Left renal pelvis (tissue), 4 donors: ENCODE measurements at regions not wholly inside any gene's neighbourhood (a gene's known extent, or its start where the extent isn't known, plus 50 kb on each side); places are given as distances from the start of the nearest gene placed in this dataset.
"Not testable (repeated sequence)": the region's sequence is repeated elsewhere in the genome, so short reads cannot be mapped to it uniquely, and the experiment has no call there.

Experiments
- DNase-seq, 4 donors: peaks; one replicate each; pipeline ENCODE4 v3.0.0-alpha.2; 2013; ENCODE audit warnings: low read depth in 4 of 4, low spot score in 3 of 4

DNA sequence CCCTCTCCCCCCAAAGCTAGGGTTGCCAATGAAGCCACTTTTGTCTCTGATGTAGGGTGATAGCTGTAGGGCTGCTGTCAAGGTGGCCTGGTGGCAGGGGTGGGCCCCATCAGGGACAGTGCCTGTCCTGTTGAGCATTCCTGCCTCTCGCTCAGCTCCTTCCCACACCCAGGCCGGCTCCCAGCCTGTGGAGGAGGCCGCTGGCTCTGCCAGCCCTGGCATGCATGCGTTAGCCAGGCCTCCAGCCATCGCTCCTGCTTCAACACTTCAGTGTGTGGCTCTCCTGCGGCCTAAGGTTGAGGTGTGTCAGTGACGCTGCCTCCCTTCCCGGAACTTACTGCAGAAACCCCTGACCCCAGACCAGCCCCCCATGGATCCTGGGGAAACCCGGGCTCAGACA is 194.5 kb downstream of the TBC1D2B start:
- not testable (repeated sequence) for DNase-seq

DNA sequence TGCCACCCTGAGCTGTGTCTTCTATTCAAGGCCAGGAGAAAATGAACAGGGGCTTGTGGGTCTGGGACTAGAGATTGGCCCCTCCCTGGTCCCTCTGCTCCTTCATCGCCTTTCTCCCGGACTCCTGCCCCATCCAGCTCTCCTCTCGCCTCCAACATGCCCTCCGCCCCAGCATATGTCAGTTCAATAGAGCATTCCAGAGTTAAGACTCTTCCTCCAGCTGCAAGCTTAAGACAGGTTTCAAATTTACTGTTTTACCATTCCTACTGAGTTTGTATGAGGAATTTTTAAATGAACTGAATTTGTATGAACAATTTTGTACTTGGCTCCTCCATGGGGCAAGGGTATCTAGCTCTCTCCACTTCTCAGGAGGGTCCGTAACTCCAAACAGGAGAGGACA is 195.6 kb downstream of the TBC1D2B start:
- DNase-seq = no peak

DNA sequence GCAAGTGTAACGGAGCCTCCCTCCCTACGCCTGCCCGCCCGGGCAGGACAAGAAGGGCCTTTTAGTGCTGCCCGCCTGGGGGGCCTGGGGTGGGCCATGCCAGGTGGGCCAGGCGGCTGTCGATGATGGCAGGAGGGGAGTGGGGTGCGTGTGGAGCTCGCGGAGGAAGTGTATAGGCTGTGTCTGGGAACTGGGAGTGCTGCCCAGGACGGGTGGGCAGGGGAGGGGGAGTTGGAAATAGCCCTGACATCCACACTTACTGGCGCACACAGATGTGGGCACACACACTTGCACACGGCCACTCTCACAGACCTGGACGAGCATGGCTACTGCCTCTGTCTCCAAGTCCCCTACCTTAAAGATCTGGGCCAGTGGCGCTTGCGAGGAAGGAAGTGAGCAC is 196.0 kb downstream of the TBC1D2B start:
- not testable (repeated sequence) for DNase-seq

DNA sequence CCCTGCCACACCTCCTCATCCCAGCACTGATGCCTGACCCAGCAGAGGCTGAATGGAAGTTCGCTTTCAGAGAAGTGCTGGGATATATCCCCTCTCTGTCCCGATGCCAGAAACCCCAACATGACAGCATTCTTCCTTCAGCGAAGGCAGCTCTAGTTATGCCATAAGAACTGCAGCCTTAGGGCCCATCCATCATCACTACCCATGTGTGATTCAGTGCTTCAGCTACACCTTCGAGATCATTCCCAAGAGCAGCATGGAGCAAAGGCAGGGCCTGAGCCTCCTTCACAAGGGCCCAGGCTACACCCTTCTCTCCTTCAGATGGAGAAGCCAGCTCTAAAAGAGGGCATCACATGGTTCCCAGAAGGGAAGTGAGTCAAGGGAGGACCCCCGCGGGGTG is 198.0 kb downstream of the TBC1D2B start:
- not testable (repeated sequence) for DNase-seq

DNA sequence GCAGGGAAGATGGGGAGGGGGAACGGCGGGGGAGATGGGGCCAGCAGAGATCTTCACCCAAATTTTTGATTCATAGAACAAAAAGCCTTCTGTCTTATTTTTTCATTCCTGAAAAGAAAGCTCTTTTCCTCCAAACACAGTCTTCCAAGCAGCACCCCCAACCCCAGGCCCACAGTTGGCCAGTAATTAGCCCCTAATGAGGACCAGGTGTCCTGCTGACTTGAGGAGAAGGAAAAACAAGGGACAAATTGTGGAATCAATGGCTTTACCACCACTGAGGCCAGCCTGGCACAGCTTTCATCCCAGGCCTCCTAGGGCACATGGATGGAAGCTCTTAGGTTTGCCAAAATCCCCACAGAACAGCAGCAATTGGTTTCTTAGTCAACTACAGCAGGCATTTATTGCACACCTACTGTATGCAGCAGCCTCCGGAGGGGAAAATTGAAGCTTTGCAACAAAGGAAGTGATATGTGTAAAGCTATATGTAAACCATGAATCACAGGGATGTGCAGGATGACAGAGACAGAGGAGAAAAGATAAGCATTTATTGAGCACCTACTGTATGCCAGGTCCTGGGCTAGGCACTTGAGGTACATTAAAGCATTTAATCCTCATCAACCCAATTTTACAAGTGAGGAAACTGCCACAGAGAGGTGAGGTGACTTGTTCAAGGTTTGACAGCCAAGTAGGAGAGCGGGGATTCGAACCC is 199.5 kb downstream of the TBC1D2B start:
- no peak for DNase-seq

DNA sequence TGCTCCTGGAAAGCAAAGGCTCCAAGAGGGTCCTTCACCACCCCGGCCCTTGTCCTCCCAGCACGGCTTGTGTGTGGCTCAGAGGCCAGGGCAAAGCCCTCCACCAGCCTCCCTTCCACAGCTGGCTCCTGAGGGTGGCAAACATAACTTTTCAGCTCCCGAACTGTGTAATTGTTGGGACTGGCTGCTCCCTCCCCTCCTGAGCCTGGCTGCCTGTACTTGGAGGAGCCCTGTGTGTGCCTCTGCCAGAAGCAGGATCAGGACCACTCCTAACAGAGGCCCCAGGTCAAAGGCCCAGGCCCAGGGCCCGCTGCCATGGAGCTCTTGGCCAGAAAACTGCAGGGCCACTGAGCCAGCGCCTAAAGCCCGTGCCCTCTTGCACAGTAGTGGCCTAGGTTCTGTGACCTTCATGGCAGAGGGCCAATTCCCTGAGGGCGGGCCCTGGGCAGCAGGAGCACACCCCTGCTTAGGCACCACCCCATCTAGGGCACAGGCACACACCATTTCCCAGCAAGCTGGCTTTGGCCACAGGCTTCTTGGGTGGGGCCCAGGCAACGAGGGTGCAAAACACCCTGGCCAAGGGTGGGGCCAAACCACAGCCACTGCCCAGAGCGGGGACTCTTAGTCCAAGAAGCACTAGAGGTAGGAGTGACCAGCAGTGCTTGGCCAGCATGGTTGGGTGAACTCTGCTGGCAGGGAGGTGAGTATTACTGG is 201.2 kb downstream of the TBC1D2B start:
- not testable (repeated sequence) for DNase-seq

DNA sequence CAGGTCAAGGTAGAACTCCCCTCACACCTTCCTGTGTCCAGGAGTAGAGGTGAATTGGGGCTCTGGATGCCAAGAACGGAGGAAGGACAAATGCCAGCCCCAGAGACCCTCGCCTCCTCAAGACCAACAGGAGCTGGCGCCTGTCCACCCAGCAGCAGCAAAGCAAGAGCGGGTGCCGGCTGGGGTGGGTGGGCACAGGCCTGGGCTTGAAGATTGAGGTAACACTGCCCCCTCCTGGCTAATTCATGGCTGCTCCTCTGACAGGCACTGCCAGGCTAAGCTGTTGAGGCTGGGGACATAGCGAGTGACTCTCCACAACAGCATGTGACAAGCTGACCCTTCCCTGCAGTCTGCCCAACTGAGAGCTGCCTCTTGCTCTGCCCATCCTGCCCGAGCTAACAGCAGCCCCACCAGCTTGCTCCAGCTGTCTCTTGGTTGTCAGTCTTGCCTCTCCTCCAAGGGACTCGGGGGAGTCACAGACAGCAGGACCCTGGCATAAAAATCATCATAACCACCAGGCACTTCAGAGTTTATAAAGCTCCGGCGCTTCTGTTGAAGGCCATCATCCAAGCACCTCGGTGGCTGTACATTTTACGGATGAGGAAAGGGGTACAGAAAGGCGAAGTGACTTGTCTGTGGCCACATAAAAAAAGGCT is 202.3 kb downstream of the TBC1D2B start:
- DNase-seq = peak in 1 of 4 donors; percentile 59

DNA sequence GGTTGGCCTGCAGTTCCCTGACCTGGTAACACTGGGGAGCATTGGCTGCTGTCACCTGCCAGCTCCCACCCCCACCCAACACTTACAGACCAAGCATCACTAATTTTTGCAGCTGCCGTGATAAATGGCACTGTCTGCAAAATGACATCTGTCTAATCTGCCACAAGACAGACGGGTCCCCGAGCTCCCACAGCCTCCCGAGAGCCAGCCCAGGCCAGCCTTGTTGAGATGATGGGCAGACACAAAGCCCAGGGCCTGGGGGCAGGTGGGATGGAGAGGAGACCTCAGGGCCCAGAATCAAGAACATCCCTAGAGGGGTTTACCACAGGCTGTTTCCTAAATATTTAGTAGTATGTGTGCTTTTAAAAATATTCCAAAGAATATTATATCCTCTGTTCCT is 203.4 kb downstream of the TBC1D2B start:
- no peak for DNase-seq

DNA sequence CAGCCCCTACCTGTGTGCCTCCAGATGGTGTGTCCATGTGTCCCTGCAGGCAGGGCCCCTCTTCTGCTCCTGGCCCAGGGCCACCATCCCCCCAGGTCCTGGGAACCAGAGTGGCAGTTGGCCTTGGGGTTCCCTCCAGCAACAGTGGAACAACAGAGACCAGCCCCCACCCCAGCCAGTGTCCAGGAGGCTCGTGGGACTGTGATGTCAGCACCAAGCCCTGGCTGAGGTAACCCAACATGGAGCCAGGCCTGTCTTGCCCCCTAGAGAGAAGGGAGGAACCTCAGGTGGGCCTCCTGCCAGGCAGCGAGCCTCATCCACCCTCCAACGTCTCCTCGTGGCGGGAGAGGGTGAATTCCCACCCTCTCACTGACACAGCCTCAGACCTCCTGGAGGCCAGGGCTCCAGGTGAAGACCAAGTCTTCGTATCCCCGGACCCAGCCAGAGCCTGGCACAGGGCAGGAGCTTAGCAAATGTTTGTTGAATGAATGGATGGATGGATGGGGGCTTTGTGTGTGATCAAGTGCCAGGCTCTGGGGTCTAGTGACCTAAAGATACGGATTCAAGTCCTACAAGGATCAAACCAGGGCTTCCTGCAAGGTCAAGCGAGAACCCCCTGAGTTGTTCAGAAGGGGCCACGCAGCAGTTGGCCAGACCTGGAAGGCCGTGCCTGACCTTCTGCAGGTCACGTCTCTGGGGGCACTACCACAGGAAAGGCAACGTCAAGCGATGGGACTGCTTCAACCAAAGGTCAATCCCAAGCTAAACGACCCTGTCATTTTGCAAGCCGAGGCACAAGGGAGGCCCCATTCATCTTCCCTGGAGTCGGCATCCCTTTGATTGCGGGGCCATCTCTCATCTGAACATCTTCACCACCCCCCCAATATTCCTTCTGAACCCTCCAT is 204.7 kb downstream of the TBC1D2B start:
- DNase-seq = not testable (repeated sequence)

DNA sequence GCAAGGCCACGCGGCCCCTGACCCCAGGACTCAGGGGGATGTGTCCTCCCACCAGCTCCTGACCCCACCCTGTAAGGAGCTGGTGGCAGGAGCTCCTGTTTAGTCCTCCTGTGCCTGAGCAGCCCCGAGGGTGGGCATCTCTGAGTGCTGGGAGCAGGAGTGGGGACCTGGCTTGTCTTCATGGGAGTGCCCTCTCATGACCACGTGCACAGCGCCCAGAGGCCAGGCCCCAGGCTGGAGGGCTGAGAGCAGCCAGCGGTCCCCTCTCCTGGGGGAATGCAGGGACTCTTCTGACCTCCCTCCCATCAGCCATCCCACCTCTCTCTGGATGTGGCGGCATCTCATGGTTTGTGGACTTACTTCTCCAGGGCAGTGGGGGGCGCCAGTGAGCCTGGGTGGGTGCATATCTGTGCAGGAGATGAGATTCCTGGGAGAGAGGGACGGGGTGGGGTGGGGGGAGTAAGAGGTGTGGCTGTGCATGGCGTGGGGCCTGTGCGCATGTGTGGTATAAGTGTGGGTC is 205.6 kb downstream of the TBC1D2B start:
- no peak for DNase-seq

DNA sequence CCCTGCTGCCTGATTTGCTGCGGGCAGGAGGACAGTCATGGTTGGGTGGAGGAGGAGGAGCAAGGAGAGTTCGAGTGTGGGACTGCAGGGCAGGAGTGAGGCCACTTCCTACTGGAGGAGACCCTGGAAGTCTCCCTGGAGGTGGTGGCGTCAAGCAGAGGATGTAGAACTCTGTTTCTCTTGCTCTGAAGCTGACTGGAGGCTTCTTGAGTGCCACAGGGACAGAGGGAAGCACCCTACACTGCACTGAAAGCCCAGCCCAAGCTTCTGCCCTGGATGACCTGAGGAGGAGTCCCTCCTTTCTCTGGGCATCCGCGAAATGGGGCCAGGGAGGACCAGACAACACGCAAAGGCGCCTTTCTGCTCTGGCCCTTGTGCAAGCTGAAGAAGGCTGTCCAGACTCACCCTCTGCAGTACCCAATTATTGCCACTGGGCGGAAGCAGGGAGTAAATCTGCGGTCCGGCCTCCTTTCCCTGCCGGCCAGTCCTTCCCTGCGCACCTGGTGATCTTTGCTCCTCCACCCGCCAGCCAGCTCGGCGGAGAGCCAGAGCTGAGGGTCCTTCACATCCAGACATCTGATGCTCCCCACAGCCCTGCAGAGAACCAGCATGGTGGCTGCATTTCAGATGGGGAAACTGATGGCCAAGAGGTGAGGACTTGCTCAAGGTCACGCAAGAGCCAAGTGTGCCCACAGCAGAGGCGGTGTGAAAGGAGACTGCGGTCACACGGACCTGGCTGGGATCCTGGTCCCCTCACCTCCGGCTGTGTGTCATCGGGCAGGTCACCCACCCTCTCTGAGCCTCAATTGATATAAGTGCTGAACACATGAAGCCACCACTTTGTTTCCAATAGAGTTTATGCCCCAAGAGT is 207.1 kb downstream of the TBC1D2B start:
- peak in 1 of 4 donors; percentile 50 for DNase-seq

DNA sequence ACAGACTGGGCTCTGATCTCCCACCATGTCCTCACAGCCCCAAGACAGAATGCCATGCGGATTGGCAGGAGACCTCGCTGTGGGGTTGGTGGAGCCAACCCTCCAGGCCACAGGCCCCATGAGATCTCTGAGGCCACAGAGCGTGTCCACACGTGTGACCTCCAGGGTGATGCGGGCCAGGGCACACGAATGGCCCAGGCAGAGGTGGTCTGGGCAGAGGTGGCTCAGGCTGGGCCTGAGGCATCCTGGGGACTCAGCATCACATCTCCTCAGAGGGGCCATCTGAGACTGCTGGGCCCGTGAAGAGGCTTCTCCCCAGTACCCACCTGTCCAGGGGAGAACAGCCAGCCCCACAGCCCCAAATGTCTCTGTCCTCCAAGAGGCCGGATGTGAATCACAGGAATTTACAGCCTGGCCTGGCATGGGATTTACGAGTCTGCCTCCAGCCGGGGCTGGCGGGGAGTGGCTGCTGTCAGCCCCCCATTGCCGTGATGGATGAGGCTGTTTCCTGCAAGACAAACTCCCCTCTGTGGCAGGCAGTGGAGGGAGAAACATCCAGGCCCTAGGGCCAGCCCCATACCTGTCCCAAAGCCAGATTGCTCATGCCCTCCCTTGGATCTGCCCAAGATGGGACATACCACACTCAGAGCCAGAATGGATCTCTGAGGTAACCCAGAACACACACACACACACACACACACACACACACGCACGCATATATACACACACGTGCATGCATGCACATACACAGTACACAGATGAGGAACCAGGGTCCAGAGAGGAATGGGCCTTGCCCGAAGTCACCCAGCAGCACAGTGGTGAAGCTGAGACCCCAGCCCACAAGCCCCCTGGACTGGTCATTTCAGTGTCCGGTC is 208.3 kb downstream of the TBC1D2B start:
- DNase-seq = no peak

DNA sequence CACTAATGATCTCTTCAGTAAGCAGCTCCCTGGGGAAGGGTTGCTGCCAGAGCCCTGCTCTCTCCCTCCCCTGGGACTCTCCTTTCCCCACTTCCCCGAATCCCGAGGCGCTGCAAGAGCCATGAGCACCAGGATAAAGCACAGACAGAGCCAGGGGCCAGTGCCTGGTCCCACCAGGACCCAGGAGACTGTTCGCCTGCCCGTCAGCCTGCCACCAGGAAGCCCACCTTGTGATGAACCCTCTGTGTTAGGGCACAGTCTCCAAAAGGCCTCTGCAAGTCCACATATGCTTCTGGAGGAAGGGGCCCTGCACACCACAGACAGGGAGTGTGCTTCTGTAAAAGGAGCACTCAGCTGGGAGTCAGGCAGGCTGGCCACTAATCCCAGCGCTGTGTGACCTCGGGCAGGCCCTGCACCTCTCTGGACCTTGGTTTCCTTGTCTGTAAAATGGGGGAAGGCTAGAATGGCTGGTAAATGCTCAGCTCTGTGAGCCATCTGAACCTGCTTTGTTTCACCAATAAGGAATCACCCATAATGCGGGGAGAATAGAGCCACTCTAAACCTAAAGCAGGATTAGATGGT is 209.4 kb downstream of the TBC1D2B start:
- DNase-seq = not testable (repeated sequence)

DNA sequence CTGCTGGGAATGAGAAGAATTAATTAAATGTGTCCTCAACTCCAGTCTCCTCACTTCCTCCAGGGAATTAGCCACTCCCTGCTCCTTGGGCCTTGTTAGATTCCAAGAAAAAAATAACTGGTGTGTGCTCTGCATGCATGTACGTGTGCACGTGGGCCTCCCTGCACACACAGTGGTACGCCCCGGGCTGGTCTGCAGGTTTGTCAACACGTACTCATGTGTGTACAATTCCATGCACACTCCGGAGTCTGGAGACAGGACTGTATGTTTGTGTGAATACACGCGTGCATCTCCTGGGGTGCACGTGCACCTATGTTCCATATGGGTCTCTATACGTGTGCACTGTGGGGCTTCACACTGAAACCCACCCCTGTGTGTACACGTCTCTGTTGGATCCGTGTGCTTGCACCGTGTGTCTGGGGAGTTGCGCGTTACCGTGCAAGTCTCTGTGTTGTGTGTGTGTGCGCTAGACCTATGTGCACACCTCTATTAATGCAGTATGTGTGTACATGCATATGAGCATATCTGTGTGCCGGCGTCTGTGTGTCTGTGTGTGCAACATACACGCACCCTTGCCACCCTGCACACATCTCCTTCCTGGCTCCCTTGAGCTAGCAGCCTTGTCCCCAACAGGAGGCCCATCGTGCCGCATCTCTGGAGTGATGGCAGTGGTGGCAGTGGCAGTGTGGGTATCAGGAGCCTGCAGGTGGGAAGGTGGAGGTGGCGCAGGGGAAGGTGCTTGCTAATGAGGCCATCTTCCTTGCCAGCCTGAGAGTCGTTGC is 210.1 kb downstream of the TBC1D2B start:
- DNase-seq = no peak

DNA sequence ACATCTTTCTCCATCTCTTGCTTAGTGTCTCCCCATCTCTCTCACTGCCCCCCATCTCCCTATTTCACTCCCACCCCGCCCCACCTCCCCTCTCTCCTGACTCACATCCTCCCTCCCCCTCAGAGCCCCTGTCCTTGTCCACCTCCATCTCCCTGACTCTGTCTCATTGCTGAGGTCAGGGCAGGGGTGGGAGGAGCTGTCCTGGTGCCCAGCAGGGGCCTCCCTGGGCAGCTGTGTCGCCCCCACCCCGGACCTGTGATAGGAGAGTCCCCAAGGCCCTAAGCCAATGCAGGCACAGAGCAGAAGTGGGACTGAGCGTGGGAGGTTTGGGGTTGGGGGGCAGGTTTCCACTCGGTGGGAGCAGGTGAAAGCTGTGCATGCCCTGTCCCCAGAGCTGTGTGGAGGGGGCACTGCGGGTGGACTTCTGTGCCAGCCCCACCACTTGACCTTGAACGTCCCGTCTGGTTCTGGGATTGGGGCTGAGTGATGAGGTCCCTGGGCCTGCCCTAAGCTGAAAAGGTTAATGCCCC is 210.8 kb downstream of the TBC1D2B start:
- DNase-seq = no peak

DNA sequence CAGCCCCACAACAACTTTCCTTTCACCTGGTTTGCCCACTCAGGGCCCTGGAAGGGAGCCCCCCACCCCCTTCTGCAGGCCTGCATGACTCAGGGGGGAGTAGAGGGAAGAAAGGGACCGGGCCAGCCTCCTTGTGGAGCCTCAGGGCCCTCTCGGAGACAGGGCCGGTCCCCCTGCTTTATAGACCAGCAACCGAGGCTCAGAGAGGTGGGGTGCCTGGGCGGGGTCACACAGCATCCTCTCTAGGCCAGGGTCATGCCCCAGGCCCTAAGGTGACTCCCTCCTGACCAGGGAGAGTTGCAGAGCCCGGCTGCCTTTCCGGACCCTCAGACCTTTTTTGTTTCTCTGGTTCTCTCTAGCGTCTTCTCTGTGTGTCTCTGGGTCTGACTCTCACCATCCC is 211.3 kb downstream of the TBC1D2B start:
- no peak for DNase-seq

DNA sequence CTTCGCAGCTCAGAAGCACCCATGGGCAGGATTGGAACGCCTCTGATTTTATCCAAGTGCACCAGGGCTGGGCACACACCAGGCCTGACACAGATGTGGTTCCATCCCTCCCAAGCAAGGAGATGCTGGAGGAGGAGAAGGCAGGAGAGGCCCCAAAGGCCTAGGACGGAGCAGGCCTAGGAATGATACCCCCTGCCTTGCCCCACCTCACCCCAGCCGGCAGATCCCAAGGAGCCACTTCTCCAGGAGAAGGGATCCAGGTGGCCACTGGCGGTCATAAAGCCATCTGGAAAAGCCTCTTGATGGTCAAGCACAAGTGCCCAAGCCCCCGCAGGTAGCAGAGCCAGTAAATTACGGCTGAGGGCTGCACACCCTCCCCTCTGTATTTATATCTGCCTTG is 211.8 kb downstream of the TBC1D2B start:
- no peak for DNase-seq
